Memory B cell (primary cell): ENCODE measurements at regions not wholly inside any gene's neighbourhood (a gene's known extent, or its start where the extent isn't known, plus 50 kb on each side); places are given as distances from the start of the nearest gene placed in this dataset.
"Not testable (repeated sequence)": the region's sequence is repeated elsewhere in the genome, so short reads cannot be mapped to it uniquely, and the experiment has no call there.

Source experiments
- ATAC-seq: fragments of 150-1000 bp; cut with Tn5 transposase; 2 replicates; pipeline ENCODE4 v1.10.0; 2021; ENCODE audit warnings: low read depth, mild to moderate bottlenecking, moderate library complexity
- DNase-seq, 2 donors: peaks; one replicate each; pipeline ENCODE4 v3.0.0; 2022; ENCODE audit warnings: low spot score in 2 of 2
- H3K27ac Mint-ChIP-seq: one replicate; pipeline ENCODE4 v1.8.0; 2022; ENCODE audit warnings: mild to moderate bottlenecking, moderate library complexity, mixed read lengths
- H3K27me3 Mint-ChIP-seq: one replicate; pipeline ENCODE4 v1.8.0; 2022; ENCODE audit warnings: mixed read lengths
- H3K36me3 Mint-ChIP-seq: one replicate; pipeline ENCODE4 v1.8.0; 2022; ENCODE audit warnings: mild to moderate bottlenecking, mixed read lengths
- H3K4me1 Mint-ChIP-seq: one replicate; pipeline ENCODE4 v1.8.0; 2022; ENCODE audit warnings: mixed read lengths
- H3K4me3 Mint-ChIP-seq: one replicate; pipeline ENCODE4 v1.8.0; 2022; ENCODE audit warnings: mild to moderate bottlenecking, moderate library complexity, mixed read lengths
- H3K9me3 Mint-ChIP-seq: one replicate; pipeline ENCODE4 v1.8.0; 2022; ENCODE audit warnings: mixed read lengths

GRCh38 chr3:70657454-70657853, 345.0 kb upstream of the MDFIC2 start:
- Mint-ChIP-seq H3K9me3 (peaks cover 3% of the 10 kb centered on the region), H3K4me3 (no peak overlapping the region), H3K36me3 (no peaks in the 10 kb centered on the region), H3K27ac (no peak overlapping the region), H3K27me3 (peaks cover 1% of the 10 kb centered on the region), H3K4me1 (no peaks in the 10 kb centered on the region)
- no peak for DNase-seq
- no peak for ATAC-seq

GRCh38 chr3:70647823-70648222, 335.4 kb upstream of the MDFIC2 start:
- Mint-ChIP-seq H3K4me3 (no peak overlapping the region), H3K27ac (no peak overlapping the region), H3K4me1 (no peaks in the 10 kb centered on the region), H3K9me3 (peaks cover 8% of the 10 kb centered on the region), H3K36me3 (no peaks in the 10 kb centered on the region), H3K27me3 (peaks cover 11% of the 10 kb centered on the region)
- DNase-seq (no peak), ATAC-seq (no peak)

GRCh38 chr3:70647094-70647493, 334.7 kb upstream of the MDFIC2 start:
- H3K27ac Mint-ChIP-seq: no peak overlapping the region
- peaks cover 8% of the 10 kb centered on the region for H3K9me3 Mint-ChIP-seq
- DNase-seq: no peak

GRCh38 chr3:70646635-70647034, 334.2 kb upstream of the MDFIC2 start:
- no peak for DNase-seq
- Mint-ChIP-seq H3K4me1 (no peaks in the 10 kb centered on the region), H3K27me3 (peaks cover 11% of the 10 kb centered on the region), H3K9me3 (peaks cover 8% of the 10 kb centered on the region), H3K4me3 (no peak overlapping the region), H3K27ac (no peak overlapping the region), H3K36me3 (no peaks in the 10 kb centered on the region)
- ATAC-seq: no peak

More at GRCh38 chr3:70647094-70647493, 334.7 kb upstream of the MDFIC2 start:
- Mint-ChIP-seq H3K27me3 (peaks cover 11% of the 10 kb centered on the region), H3K4me1 (no peaks in the 10 kb centered on the region), H3K4me3 (no peak overlapping the region), H3K36me3 (no peaks in the 10 kb centered on the region)
- ATAC-seq: no peak

- Mint-ChIP-seq H3K27me3 (peaks cover 7% of the 10 kb centered on the region), H3K4me3 (no peak overlapping the region), H3K9me3 (peaks cover 12% of the 10 kb centered on the region), H3K27ac (no peak overlapping the region), H3K4me1 (no peaks in the 10 kb centered on the region), H3K36me3 (no peaks in the 10 kb centered on the region)
- ATAC-seq: no peak
- DNase-seq: no peak
Measured at GRCh38 chr3:70640481-70640880, 328.0 kb upstream of the MDFIC2 start.

GRCh38 chr3:70635301-70635700, 322.9 kb upstream of the MDFIC2 start:
- ATAC-seq: no peak
- H3K4me1 Mint-ChIP-seq: no peaks in the 10 kb centered on the region

GRCh38 chr3:70631716-70632307, 319.4 kb upstream of the MDFIC2 start:
- no peaks in the 10 kb centered on the region for H3K4me1 Mint-ChIP-seq
- H3K4me3 Mint-ChIP-seq: no peak overlapping the region
- H3K9me3 Mint-ChIP-seq: peaks cover 1% of the 10 kb centered on the region
- ATAC-seq (no peak), DNase-seq (no peak)
- no peaks in the 10 kb centered on the region for H3K36me3 Mint-ChIP-seq
- H3K27ac Mint-ChIP-seq: no peak overlapping the region
- H3K27me3 Mint-ChIP-seq: peaks cover 3% of the 10 kb centered on the region

More at GRCh38 chr3:70635301-70635700, 322.9 kb upstream of the MDFIC2 start:
- H3K27ac Mint-ChIP-seq: no peak overlapping the region
- no peak for DNase-seq
- H3K36me3 Mint-ChIP-seq: no peaks in the 10 kb centered on the region
- peaks cover 5% of the 10 kb centered on the region for H3K27me3 Mint-ChIP-seq
- peaks cover 5% of the 10 kb centered on the region for H3K9me3 Mint-ChIP-seq
- H3K4me3 Mint-ChIP-seq: no peak overlapping the region

- DNase-seq (no peak), ATAC-seq (no peak)
- peaks cover 2% of the 10 kb centered on the region for H3K9me3 Mint-ChIP-seq
- no peak overlapping the region for H3K27ac Mint-ChIP-seq
- H3K4me1 Mint-ChIP-seq: no peaks in the 10 kb centered on the region
- H3K4me3 Mint-ChIP-seq: no peak overlapping the region
- H3K36me3 Mint-ChIP-seq: no peaks in the 10 kb centered on the region
- peaks cover 14% of the 10 kb centered on the region for H3K27me3 Mint-ChIP-seq
Measured at GRCh38 chr3:70621451-70621850, 309.0 kb upstream of the MDFIC2 start.

- no peaks in the 10 kb centered on the region for H3K36me3 Mint-ChIP-seq
- H3K4me3 Mint-ChIP-seq: no peak overlapping the region
- DNase-seq: no peak
- H3K27ac Mint-ChIP-seq: no peak overlapping the region
- no peak for ATAC-seq
- peaks cover 2% of the 10 kb centered on the region for H3K9me3 Mint-ChIP-seq
- peaks cover 14% of the 10 kb centered on the region for H3K27me3 Mint-ChIP-seq
- H3K4me1 Mint-ChIP-seq: no peaks in the 10 kb centered on the region
Measured at GRCh38 chr3:70620956-70621355, 308.5 kb upstream of the MDFIC2 start.

GRCh38 chr3:70620367-70620766, 307.9 kb upstream of the MDFIC2 start:
- Mint-ChIP-seq H3K4me3 (no peak overlapping the region), H3K9me3 (peaks cover 2% of the 10 kb centered on the region), H3K36me3 (no peaks in the 10 kb centered on the region), H3K4me1 (no peaks in the 10 kb centered on the region), H3K27ac (no peak overlapping the region), H3K27me3 (peaks cover 14% of the 10 kb centered on the region)
- ATAC-seq: no peak
- DNase-seq: no peak

- H3K27me3 Mint-ChIP-seq: peaks cover 10% of the 10 kb centered on the region
- no peaks in the 10 kb centered on the region for H3K36me3 Mint-ChIP-seq
- no peaks in the 10 kb centered on the region for H3K4me1 Mint-ChIP-seq
- no peak overlapping the region for H3K4me3 Mint-ChIP-seq
- DNase-seq (no peak), ATAC-seq (no peak)
- no peak overlapping the region for H3K27ac Mint-ChIP-seq
- peaks cover 2% of the 10 kb centered on the region for H3K9me3 Mint-ChIP-seq
Measured at GRCh38 chr3:70618151-70618550, 305.7 kb upstream of the MDFIC2 start.

- not testable (repeated sequence) for H3K4me3 Mint-ChIP-seq, H3K9me3 Mint-ChIP-seq
Measured at GRCh38 chr3:70617349-70617748, 304.9 kb upstream of the MDFIC2 start.

GRCh38 chr3:70615286-70615685, 302.8 kb upstream of the MDFIC2 start:
- no peak for ATAC-seq
- H3K9me3 Mint-ChIP-seq: no peaks in the 10 kb centered on the region
- H3K4me1 Mint-ChIP-seq: no peaks in the 10 kb centered on the region
- H3K27ac Mint-ChIP-seq: no peak overlapping the region
- DNase-seq: no peak
- H3K27me3 Mint-ChIP-seq: peaks cover 8% of the 10 kb centered on the region
- H3K4me3 Mint-ChIP-seq: no peak overlapping the region
- H3K36me3 Mint-ChIP-seq: no peaks in the 10 kb centered on the region

More at GRCh38 chr3:70617349-70617748, 304.9 kb upstream of the MDFIC2 start:
- DNase-seq, H3K36me3 Mint-ChIP-seq, H3K4me1 Mint-ChIP-seq, H3K27ac Mint-ChIP-seq, ATAC-seq: not testable (repeated sequence)
- peaks cover 10% of the 10 kb centered on the region for H3K27me3 Mint-ChIP-seq

GRCh38 chr3:70614111-70614510, 301.7 kb upstream of the MDFIC2 start:
- ATAC-seq (no peak), DNase-seq (no peak)
- Mint-ChIP-seq H3K36me3 (no peaks in the 10 kb centered on the region), H3K9me3 (no peaks in the 10 kb centered on the region), H3K27ac (no peak overlapping the region), H3K4me1 (no peaks in the 10 kb centered on the region), H3K4me3 (no peak overlapping the region), H3K27me3 (peaks cover 5% of the 10 kb centered on the region)

GRCh38 chr3:70612920-70613319, 300.5 kb upstream of the MDFIC2 start:
- Mint-ChIP-seq H3K36me3 (no peaks in the 10 kb centered on the region), H3K27ac (no peak overlapping the region), H3K9me3 (no peaks in the 10 kb centered on the region), H3K4me3 (no peak overlapping the region), H3K27me3 (peaks cover 2% of the 10 kb centered on the region), H3K4me1 (no peaks in the 10 kb centered on the region)
- ATAC-seq (no peak), DNase-seq (no peak)
